Natural killer cell (primary cell): ENCODE measurements at regions not wholly inside any gene's neighbourhood (a gene's known extent, or its start where the extent isn't known, plus 50 kb on each side); places are given as distances from the start of the nearest gene placed in this dataset.

Experiments used
- ATAC-seq, 3 donors: fragments of 150-1000 bp in 2 of 3; fragments of 200-7000 bp in 1 of 3; cut with Tn5 transposase; 1 replicate in 1 of 3; 2 replicates in 2 of 3; pipeline ENCODE4 v1.10.0; 2021; ENCODE audit warnings: mild to moderate bottlenecking in 2 of 3, moderate library complexity in 2 of 3
- DNase-seq, 2 donors: peaks; one replicate each; pipeline versions ENCODE4 v3.0.0 to v3.0.0-alpha.2; 2013 to 2021; ENCODE audit warnings: mixed read lengths in 1 of 2
- H3K27ac ChIP-seq: one replicate; pipeline ENCODE4 v1.5.1; 2013; ENCODE audit warnings: mild to moderate bottlenecking, low read length
- H3K27me3 ChIP-seq: one replicate; pipeline ENCODE4 v1.6.1; 2013; ENCODE audit warnings: low read length; ENCODE audit not compliant: control insufficient read depth, insufficient read depth
- H3K36me3 ChIP-seq: one replicate; pipeline ENCODE4 v1.6.1; 2013; ENCODE audit warnings: low read length; ENCODE audit not compliant: control insufficient read depth, insufficient read depth
- H3K4me1 ChIP-seq: one replicate; pipeline ENCODE4 v1.6.1; 2013; ENCODE audit warnings: low read length; ENCODE audit not compliant: control insufficient read depth, insufficient read depth
- H3K4me3 ChIP-seq: one replicate; pipeline ENCODE4 v1.5.1; 2013; ENCODE audit warnings: low read length
- H3K9me3 ChIP-seq: one replicate; pipeline ENCODE4 v1.6.1; 2013; ENCODE audit warnings: low read length; ENCODE audit not compliant: control insufficient read depth, insufficient read depth
- H3K27ac Mint-ChIP-seq, 2 donors: one replicate each; pipeline ENCODE4 v1.8.0; 2022; ENCODE audit warnings: mild to moderate bottlenecking in 2 of 2, mixed read lengths in 2 of 2, moderate library complexity in 1 of 2
- H3K27me3 Mint-ChIP-seq, 2 donors: one replicate each; pipeline ENCODE4 v1.8.0; 2022; ENCODE audit warnings: low read depth in 2 of 2, mixed read lengths in 2 of 2
- H3K36me3 Mint-ChIP-seq: one replicate; pipeline ENCODE4 v1.8.0; 2022; ENCODE audit warnings: mixed read lengths
- H3K4me1 Mint-ChIP-seq, 2 donors: one replicate each; pipeline ENCODE4 v1.8.0; 2022; ENCODE audit warnings: mixed read lengths in 2 of 2
- H3K4me3 Mint-ChIP-seq: one replicate; pipeline ENCODE4 v1.8.0; 2022; ENCODE audit warnings: mild to moderate bottlenecking, moderate library complexity, mixed read lengths
- H3K9me3 Mint-ChIP-seq, 2 donors: one replicate each; pipeline ENCODE4 v1.8.0; 2022; ENCODE audit warnings: mixed read lengths in 2 of 2
- WGBS: methylation state at CpG from one replicate; pipeline ENCODE4 v1.1.7; 2013; ENCODE audit warnings: missing lambda C conversion rate; ENCODE audit not compliant: insufficient coverage; 5-methylcytosine and 5-hydroxymethylcytosine counted together
- intact Hi-C: fragments of 100-400 bp; cut with micrococcal nuclease; formaldehyde crosslinking; loops from one replicate; pipeline ENCODE4 v1.14.2; 2022
- TF ChIP-seq, protein P1 (sequence below): fragments of 200-600 bp; IDR thresholded peaks from one replicate; pipeline ENCODE4 v1.8.0; 2022; ENCODE audit warnings: antibody characterized with exemption

DNA sequence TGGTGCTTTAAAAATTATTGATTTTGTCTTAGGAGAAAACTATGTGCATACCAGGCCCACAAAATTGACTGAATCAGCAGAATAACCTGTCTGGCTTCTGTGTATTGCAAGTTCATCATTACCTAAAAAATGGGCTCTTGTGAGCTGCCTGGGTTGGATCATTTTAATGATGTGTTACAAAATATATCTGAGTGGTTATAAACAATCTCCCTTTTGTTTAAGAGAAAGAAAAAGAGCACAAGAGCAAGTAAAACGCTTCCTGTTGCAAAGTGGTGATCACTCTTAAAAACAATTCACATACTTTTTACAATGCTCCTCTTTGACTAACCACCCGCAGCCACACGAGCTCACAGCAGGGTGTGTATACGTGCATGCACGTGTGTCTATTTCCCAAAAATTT lies 335.1 kb downstream of the HDGFL1 start:
- no peaks in the 10 kb centered on the region for H3K36me3 ChIP-seq
- ATAC-seq (no peak), DNase-seq (no peak)
- Mint-ChIP-seq H3K27ac (no peak overlapping the region), H3K36me3 (no peaks in the 10 kb centered on the region), H3K9me3 (peaks cover 14% of the 10 kb centered on the region in 2 donors), H3K4me3 (no peak overlapping the region), H3K4me1 (no peaks in the 10 kb centered on the region), H3K27me3 (no peaks in the 10 kb centered on the region)
- H3K4me1 ChIP-seq, result no peaks in the 10 kb centered on the region
- TF ChIP-seq, protein P1, sequence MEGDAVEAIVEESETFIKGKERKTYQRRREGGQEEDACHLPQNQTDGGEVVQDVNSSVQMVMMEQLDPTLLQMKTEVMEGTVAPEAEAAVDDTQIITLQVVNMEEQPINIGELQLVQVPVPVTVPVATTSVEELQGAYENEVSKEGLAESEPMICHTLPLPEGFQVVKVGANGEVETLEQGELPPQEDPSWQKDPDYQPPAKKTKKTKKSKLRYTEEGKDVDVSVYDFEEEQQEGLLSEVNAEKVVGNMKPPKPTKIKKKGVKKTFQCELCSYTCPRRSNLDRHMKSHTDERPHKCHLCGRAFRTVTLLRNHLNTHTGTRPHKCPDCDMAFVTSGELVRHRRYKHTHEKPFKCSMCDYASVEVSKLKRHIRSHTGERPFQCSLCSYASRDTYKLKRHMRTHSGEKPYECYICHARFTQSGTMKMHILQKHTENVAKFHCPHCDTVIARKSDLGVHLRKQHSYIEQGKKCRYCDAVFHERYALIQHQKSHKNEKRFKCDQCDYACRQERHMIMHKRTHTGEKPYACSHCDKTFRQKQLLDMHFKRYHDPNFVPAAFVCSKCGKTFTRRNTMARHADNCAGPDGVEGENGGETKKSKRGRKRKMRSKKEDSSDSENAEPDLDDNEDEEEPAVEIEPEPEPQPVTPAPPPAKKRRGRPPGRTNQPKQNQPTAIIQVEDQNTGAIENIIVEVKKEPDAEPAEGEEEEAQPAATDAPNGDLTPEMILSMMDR, result no peak
- H3K27me3 ChIP-seq, result no peaks in the 10 kb centered on the region
- no peaks in the 10 kb centered on the region for H3K9me3 ChIP-seq
- intact Hi-C loops, result no loop called here
- H3K27ac ChIP-seq, result no peak overlapping the region
- no peak overlapping the region for H3K4me3 ChIP-seq
- 76% methylated on average over 5 of the region's 5 CpGs for WGBS

DNA sequence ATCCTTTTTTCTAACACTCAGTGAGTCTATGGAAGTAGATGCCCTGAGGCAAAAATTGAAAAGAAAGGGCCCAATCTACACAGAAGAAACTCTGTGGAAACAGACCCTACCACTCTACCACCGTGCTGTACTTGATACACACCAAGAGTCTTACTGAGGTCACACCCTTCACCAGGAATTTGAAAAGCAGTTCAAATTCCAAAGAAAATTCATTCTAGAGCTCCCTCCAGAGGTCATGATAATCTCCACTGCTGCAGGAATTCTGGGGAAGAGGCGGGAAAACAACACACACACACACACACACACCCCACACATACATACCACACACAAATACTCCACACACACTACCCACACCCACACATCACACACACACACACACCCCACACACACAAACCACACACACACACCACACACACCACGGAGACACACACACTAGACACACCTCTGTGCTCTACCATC lies 336.8 kb downstream of the HDGFL1 start:
- intact Hi-C loops, result no loop called here
- H3K36me3 Mint-ChIP-seq, result no peaks in the 10 kb centered on the region
- no peaks in the 10 kb centered on the region for H3K9me3 ChIP-seq
- no peaks in the 10 kb centered on the region for H3K27me3 ChIP-seq
- no peak overlapping the region for H3K27ac Mint-ChIP-seq
- no peaks in the 10 kb centered on the region for H3K4me1 Mint-ChIP-seq
- DNase-seq, result no peak
- no peak overlapping the region for H3K27ac ChIP-seq
- ATAC-seq, result peak in 1 of 3 donors; percentile 44
- 69% methylated on average over 3 of the region's 3 CpGs for WGBS
- H3K27me3 Mint-ChIP-seq, result no peaks in the 10 kb centered on the region
- H3K4me3 Mint-ChIP-seq, result no peak overlapping the region
- TF ChIP-seq, protein P1, result no peak
- no peak overlapping the region for H3K4me3 ChIP-seq
- H3K36me3 ChIP-seq, result no peaks in the 10 kb centered on the region
- no peaks in the 10 kb centered on the region for H3K4me1 ChIP-seq
- peaks cover 14% of the 10 kb centered on the region in 2 donors for H3K9me3 Mint-ChIP-seq

DNA sequence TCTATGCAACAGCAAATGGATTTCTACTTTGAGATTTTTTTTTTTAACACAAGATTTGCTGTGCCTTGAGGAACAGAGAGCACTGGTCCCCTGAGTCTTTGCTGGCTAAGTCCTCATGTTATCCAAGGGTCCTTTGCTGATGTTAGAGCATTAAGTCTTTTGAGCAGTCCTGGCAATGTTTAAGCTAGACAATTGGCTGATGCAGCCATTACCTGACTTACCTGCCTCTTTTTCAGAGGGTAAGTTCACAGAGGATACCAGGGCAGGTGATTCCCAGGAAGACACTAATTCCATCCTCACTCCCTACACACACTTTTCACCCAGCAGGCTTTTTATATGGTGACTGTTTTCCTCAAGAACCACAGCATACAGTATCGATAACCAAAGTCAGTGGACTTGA lies 337.7 kb downstream of the HDGFL1 start:
- no peaks in the 10 kb centered on the region for H3K4me1 ChIP-seq
- Mint-ChIP-seq H3K27ac (no peak overlapping the region), H3K9me3 (peaks cover 12 to 14% of the 10 kb centered on the region in 2 donors), H3K4me3 (no peak overlapping the region), H3K36me3 (no peaks in the 10 kb centered on the region), H3K27me3 (no peaks in the 10 kb centered on the region), H3K4me1 (no peaks in the 10 kb centered on the region)
- no peak overlapping the region for H3K4me3 ChIP-seq
- H3K27ac ChIP-seq, result no peak overlapping the region
- intact Hi-C loops, result no loop called here
- H3K9me3 ChIP-seq, result no peaks in the 10 kb centered on the region
- H3K36me3 ChIP-seq, result no peaks in the 10 kb centered on the region
- TF ChIP-seq, protein P1, result no peak
- DNase-seq, result no peak
- ATAC-seq, result no peak
- 97% methylated on average over 1 of the region's 1 CpG for WGBS
- no peaks in the 10 kb centered on the region for H3K27me3 ChIP-seq

DNA sequence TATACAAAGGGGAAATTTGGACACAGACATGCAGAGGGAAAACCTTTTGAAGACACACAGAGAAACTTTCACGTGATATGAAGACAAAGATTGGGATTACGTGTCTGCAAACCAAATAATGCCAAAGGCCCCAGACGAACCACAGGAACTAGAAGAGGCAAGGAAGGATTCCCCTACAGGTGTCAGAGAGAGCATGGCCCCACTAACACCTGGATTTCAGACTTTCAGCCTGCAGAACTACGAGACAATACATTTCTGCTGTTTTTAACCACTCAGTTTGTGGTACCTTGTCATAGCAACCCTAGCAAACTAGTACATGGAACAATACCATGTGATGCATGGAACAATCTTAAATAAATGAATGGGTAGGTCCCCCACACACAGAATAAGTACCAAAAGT lies 341.0 kb downstream of the HDGFL1 start:
- H3K36me3 Mint-ChIP-seq, result no peaks in the 10 kb centered on the region
- Histone ChIP-seq H3K36me3 (no peaks in the 10 kb centered on the region), H3K4me1 (no peaks in the 10 kb centered on the region), H3K9me3 (no peaks in the 10 kb centered on the region), H3K27me3 (no peaks in the 10 kb centered on the region), H3K4me3 (no peak overlapping the region), H3K27ac (no peak overlapping the region)
- no peak overlapping the region for H3K27ac Mint-ChIP-seq
- WGBS, result 79% methylated on average over 4 of the region's 4 CpGs
- intact Hi-C loops, result no loop called here
- H3K27me3 Mint-ChIP-seq, result no peaks in the 10 kb centered on the region
- no peak overlapping the region for H3K4me3 Mint-ChIP-seq
- DNase-seq (no peak), ATAC-seq (no peak)
- no peaks in the 10 kb centered on the region for H3K4me1 Mint-ChIP-seq
- H3K9me3 Mint-ChIP-seq, result peaks cover 15 to 16% of the 10 kb centered on the region in 2 donors
- TF ChIP-seq, protein P1, result no peak
